VCaP (cell line): ENCODE measurements at regions not wholly inside any gene's neighbourhood (a gene's known extent, or its start where the extent isn't known, plus 50 kb on each side); places are given as distances from the start of the nearest gene placed in this dataset.

Experiments used
- H3K27ac ChIP-seq: fragments of 450-650 bp; 2 replicates; pipeline ENCODE4 v1.5.1; 2017
- TF ChIP-seq, protein P1 (sequence below): fragments of 450-650 bp; conservative IDR thresholded peaks from 2 replicates; pipeline ENCODE4 v1.5.1; 2017; ENCODE audit warnings: mild to moderate bottlenecking, moderate library complexity

DNA sequence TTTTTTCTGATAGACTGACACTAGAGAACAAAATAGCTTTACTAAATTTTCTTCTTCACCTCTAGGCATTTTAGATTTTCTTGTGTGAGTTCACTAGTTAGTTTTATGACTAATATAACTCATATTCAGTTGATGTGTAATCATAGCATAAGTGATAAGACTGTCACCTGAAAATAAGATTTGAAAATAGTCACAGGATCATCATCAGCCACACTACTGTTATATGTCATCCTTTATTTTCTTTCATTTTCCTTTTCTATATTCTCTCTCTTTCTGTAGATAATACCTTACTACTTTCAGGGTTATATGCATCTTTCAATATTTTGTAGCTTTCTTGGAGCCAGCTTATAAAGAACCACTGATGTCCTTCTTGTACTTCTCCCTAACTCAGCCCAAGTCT is 292.6 kb downstream of the TDRD3 start:
- H3K27ac ChIP-seq, result no peak overlapping the region
- TF ChIP-seq, protein P1, sequence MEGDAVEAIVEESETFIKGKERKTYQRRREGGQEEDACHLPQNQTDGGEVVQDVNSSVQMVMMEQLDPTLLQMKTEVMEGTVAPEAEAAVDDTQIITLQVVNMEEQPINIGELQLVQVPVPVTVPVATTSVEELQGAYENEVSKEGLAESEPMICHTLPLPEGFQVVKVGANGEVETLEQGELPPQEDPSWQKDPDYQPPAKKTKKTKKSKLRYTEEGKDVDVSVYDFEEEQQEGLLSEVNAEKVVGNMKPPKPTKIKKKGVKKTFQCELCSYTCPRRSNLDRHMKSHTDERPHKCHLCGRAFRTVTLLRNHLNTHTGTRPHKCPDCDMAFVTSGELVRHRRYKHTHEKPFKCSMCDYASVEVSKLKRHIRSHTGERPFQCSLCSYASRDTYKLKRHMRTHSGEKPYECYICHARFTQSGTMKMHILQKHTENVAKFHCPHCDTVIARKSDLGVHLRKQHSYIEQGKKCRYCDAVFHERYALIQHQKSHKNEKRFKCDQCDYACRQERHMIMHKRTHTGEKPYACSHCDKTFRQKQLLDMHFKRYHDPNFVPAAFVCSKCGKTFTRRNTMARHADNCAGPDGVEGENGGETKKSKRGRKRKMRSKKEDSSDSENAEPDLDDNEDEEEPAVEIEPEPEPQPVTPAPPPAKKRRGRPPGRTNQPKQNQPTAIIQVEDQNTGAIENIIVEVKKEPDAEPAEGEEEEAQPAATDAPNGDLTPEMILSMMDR, result no peak

DNA sequence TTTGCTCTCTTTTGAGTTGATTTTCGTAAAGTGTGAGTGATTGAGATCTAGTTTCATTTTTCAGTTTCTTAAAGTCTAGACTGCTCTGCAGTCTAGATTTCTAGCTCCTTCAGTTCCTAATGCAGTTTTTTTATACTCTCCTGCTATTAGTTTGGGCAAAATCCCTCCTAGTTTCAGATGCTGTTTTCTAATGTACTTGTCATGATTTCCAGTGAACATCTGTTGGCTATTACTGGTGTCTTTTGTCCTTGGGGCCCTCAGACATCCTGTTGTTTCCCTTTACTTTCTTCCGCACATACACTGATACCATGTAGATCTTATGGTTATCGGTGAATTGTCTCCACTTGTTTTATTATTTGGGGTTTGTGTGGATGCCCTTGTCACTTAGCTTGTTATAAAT is 292.1 kb downstream of the TDRD3 start:
- no peak overlapping the region for H3K27ac ChIP-seq
- TF ChIP-seq, protein P1, result no peak

DNA sequence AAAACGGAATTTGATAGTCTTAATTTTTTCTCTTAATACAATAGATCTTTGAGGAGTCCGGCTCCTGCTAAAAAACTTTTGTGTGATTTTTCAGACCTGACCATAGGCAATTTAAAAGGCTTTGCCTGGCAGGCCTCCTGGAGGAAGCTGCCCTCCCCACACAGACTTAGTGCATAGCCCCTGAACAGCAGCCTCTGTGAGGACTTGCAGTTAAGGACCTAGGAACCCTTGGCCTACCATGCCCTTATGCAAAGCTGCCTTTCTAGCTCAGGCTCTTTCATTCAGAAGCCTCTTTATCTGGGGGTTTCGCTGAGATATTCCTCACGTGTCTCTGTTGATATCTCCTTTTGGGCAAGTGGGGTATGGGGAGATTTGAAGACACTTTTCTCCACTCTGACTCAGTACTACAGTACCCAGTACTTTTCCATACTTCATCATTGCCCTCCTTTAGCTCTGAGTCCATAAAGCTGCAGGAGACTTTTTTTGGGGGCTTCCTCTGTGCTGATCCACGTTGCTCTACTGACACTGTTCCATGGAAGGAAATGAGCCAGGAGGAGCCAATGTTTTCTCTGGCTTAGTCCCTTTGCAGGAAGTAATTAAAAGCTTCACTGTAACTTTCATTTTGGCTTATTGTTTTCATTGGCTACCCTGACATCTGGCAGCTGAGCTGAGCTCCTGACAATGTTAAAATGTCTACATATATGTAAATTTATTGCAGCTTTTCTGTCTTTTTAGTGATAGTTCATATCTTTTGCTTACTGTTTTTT is 283.1 kb downstream of the TDRD3 start:
- TF ChIP-seq, protein P1, result no peak

DNA sequence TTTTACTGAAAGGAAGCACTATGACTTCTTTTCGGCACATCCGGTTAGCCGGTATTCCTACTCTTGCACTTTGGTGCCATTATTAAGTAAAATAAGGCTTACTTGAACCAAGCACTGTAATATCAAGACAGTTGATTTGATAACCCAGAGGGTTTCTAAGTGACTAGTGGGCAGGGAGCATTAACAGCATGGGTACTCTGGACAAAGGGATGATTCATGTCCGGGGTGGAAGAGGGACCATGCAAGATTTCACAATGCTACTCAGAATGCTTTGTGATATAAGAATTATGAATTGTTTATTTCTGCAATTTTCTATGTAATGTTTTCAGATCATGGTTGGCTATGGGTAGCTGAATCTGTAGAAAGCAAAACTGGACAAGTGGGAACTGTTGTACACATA is 282.1 kb downstream of the TDRD3 start:
- H3K27ac ChIP-seq, result no peak overlapping the region
- TF ChIP-seq, protein P1, result no peak

More for the DNA sequence above, 283.1 kb downstream of the TDRD3 start:
- peak overlapping the region; percentile 39; the same call in 1 of the 2 replicates for H3K27ac ChIP-seq

DNA sequence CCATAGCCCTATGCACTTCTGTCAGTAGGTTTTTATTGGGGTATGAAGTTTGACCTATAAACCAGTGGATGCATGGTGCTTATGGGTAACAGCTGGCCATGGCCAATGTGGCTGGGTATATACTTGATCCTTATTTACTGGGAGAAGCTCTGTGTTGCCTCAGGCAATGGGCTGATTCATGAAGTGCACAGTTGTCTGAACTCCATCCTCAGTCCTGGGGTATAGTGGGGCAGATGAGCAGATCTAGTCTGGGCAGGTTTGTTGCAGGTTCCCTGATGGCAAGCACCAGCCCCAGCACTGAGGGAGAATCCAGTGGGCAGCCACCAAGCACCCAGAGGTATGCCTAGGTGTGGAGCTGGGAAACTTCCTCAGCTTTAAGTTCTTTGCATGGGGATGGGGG is 274.4 kb downstream of the TDRD3 start:
- TF ChIP-seq, protein P1, result no peak
- no peak overlapping the region for H3K27ac ChIP-seq

DNA sequence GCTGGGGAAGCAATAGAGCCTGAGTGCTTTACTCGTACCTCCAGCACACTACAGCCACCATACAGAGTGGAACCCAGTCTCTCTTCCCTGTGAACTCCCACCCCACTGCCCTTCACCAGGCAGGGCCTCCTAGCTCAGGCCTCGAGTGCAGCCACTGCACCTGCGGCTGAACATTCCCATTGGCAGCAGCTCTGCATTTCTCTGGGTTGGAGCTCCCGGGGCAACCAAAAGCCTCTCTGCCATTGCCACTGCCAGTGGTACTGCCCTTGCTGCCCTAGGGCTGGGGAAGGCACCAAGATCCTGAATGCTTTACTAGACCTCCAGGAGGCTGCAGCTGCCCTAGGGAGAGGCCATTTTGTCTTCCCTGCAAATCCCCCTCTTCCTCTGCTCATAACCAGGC is 266.8 kb downstream of the TDRD3 start:
- TF ChIP-seq, protein P1, result no peak

DNA sequence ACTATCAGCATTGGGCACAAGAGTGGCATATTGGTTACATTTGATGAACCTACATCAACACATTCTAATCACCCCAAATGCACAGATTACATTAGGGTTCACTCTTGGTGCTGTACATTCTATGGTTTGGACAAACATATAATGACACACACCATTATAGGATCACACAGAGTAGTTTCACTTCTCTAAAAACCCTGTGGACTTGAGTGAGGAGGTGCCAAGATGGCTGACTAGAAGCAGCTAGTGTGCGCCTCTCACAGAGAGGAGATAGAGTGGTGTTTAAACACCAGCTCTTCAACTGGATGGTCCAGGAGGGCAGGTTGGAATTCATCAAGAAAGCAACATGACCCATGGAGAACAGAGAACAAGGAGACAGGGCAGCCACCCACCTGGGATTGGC is 265.6 kb downstream of the TDRD3 start:
- no peak overlapping the region for H3K27ac ChIP-seq
- TF ChIP-seq, protein P1, result no peak

More for the DNA sequence above, 266.8 kb downstream of the TDRD3 start:
- H3K27ac ChIP-seq, result no peak overlapping the region
